ENCODE measurements at regions not wholly inside any gene's neighbourhood (a gene's known extent, or its start where the extent isn't known, plus 50 kb on each side); places are given as distances from the start of the nearest gene placed in this dataset.

GRCh38 chr20:39700528-39700927, 738.4 kb downstream of the DHX35 start:
- H3K27ac ChIP-seq (ENCODE audit: low read depth, low read length), result no peak overlapping the region
- no peak overlapping the region for H3K4me3 ChIP-seq (ENCODE audit: low read depth, low read length)
- no peak for TF ChIP-seq CTCF (IDR thresholded peaks at IDR 0.05; ENCODE audit: low read depth, low read length)
- H3K27me3 ChIP-seq (ENCODE audit: control insufficient read depth, insufficient read depth, low read length), result no peaks in the 10 kb centered on the region
- DNase-seq (ENCODE audit: low read depth, low spot score), result no peak
- H3K9me3 ChIP-seq (ENCODE audit: control insufficient read depth, insufficient read depth, low read length), result no peaks in the 10 kb centered on the region
- CTCF ChIA-PET, result interaction anchor here (0.5 kb wide), 1 partner anchor 989 kb away, joined by 3 read pairs; no protein-coding TSS in a partner anchor
- POLR2A ChIA-PET, result no interaction called here

- ChIA-PET POLR2A (no interaction called here), CTCF (no interaction called here)
- Histone ChIP-seq H3K27ac (ENCODE audit: low read depth, low read length) (no peak overlapping the region), H3K27me3 (ENCODE audit: control insufficient read depth, insufficient read depth, low read length) (no peaks in the 10 kb centered on the region), H3K9me3 (ENCODE audit: control insufficient read depth, insufficient read depth, low read length) (no peaks in the 10 kb centered on the region), H3K4me3 (ENCODE audit: low read depth, low read length) (no peak overlapping the region)
- TF ChIP-seq CTCF (IDR thresholded peaks at IDR 0.05; ENCODE audit: low read depth, low read length), result no peak
- no peak for DNase-seq (ENCODE audit: low read depth, low spot score)
Measured at GRCh38 chr20:39699166-39699725, 737.1 kb downstream of the DHX35 start.

- DNase-seq (ENCODE audit: low read depth, low spot score), result no peak
- no peaks in the 10 kb centered on the region for H3K27me3 ChIP-seq (ENCODE audit: control insufficient read depth, insufficient read depth, low read length)
- POLR2A ChIA-PET, result no interaction called here
- H3K4me3 ChIP-seq (ENCODE audit: low read depth, low read length), result no peak overlapping the region
- no peak overlapping the region for H3K27ac ChIP-seq (ENCODE audit: low read depth, low read length)
- no peaks in the 10 kb centered on the region for H3K9me3 ChIP-seq (ENCODE audit: control insufficient read depth, insufficient read depth, low read length)
- TF ChIP-seq CTCF (IDR thresholded peaks at IDR 0.05; ENCODE audit: low read depth, low read length), result no peak
- CTCF ChIA-PET, result no interaction called here
Measured at GRCh38 chr20:39698752-39699151, 736.6 kb downstream of the DHX35 start.

GRCh38 chr20:39691151-39691862, 729.2 kb downstream of the DHX35 start:
- no peak for TF ChIP-seq CTCF (IDR thresholded peaks at IDR 0.05; ENCODE audit: low read depth, low read length)
- Histone ChIP-seq H3K27me3 (ENCODE audit: control insufficient read depth, insufficient read depth, low read length) (no peaks in the 10 kb centered on the region), H3K9me3 (ENCODE audit: control insufficient read depth, insufficient read depth, low read length) (no peaks in the 10 kb centered on the region), H3K27ac (ENCODE audit: low read depth, low read length) (no peak overlapping the region), H3K4me3 (ENCODE audit: low read depth, low read length) (no peak overlapping the region)
- no peak for DNase-seq (ENCODE audit: low read depth, low spot score)
- POLR2A ChIA-PET, result no interaction called here
- CTCF ChIA-PET, result interaction anchor here (0.6 to 0.7 kb wide), 2 partner anchors 13 to 273 kb away, joined by 3 to 4 read pairs; no protein-coding TSS in a partner anchor

GRCh38 chr20:39676857-39677391, 714.8 kb downstream of the DHX35 start:
- no peak for DNase-seq (ENCODE audit: low read depth, low spot score)
- ChIA-PET POLR2A (interaction anchor here (0.6 kb wide), 1 partner anchor 197 kb away, joined by 3 read pairs; no protein-coding TSS in a partner anchor), CTCF (interaction anchor here (2.3 kb wide), 1 partner anchor 197 kb away, joined by 6 read pairs; no protein-coding TSS in a partner anchor)
- TF ChIP-seq CTCF (IDR thresholded peaks at IDR 0.05; ENCODE audit: low read depth, low read length), result peak; percentile 51
- H3K4me3 ChIP-seq (ENCODE audit: low read depth, low read length), result no peak overlapping the region
- H3K27ac ChIP-seq (ENCODE audit: low read depth, low read length), result no peak overlapping the region
- H3K27me3 ChIP-seq (ENCODE audit: control insufficient read depth, insufficient read depth, low read length), result no peaks in the 10 kb centered on the region
- H3K9me3 ChIP-seq (ENCODE audit: control insufficient read depth, insufficient read depth, low read length), result no peaks in the 10 kb centered on the region

Data from AG04450 (cell line).